ENCODE measurements at regions not wholly inside any gene's neighbourhood (a gene's known extent, or its start where the extent isn't known, plus 50 kb on each side); places are given as distances from the start of the nearest gene placed in this dataset.

DNA sequence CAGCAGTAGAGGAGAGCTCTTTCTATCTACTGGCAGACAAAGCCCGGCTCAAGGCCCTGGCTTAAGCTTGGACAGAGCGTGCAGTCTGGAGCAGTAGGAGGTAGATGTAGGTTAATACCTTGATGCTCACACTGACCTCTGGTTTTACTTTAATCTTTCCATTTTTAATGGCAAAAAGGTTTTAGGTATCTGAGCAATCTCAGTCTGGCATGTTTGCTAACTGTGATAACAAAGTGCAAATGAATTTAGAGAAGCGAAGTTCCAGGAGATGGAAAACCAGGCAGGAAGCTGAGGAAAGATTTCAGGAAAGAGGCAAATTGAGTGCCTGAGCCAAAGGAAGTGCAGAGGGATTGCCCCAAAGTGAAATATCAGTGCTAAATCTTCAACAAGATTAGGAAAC, 356.6 kb downstream of the FOXO1 start:
- DNase-seq (ENCODE audit: low read depth): no peak

DNA sequence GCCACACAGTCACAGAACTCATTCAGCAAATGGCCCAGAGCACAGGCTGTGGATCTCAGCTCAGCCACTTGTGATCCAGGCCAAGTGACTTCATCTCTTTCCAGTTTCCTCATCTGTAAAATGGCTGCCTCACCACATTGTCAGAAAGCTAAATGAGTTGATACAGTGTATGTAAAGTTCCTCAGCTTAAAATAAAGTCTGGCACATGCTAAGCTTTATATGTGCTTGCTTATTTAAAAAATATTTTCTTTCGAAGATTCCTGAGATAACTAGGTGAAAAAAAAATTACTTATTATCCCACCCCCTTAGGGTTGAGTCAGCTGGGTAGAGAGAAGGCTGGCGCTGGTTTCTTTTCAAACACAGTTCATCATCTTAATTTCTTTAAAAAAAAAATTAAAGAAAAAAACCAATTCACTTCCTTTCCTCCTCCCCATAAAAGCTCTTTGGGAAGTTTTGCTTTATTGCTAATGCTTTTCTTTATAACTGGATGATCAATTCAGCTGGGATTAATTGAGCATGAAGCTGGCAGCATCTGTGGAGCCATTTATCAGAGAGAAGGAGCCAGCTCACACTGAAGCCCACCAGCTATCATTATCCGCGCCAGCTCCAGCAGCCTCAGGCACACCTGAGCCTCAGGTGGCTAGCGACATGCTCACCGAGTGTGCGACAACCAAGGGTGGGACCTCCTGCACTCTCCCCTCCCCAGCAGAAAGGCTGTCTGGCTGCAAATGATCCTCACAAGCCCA, 354.9 kb downstream of the FOXO1 start:
- no peak for DNase-seq (ENCODE audit: low read depth)

DNA sequence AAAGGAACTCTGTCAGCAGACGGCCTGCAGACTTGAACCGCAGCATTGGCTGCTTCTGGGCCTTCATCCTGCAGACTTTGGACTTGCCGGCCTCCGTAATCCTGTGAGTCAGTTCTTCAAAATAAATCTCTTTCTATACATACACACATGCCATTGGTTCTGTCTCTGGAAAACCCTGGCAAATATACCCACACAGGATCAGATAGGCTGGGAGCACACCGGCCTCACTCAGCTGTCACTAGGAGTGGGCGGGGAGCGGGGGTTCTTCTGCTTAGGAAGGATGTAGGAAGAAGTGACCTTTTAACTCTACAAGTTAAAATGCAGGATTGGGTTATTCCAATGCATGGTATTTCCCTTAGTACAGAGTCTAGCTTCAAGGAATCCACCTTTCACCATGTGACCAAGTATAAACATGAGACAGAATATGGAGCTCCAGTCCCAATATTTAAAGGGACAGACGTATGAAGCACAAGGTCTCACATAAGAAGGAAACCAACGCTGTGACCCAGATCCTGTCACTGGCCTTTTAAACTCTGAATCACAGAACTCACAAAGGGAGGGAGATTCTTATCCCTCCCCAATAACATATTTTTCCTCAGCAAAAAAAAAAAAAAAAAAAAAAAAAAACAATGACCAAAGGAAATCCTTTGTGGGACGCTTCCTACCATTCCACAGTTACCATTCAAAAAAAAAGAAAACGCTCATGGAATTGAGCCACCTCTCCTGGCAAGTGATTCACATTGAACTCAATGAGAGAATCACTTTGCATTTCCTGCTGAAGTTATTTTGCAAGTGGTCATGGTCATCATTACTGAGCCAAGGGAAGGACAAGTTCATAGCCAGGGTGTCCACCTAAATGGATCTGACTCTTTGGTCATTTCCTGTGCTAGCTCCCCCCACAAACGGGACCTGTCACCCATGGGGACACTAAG, 352.9 kb downstream of the FOXO1 start:
- no peak for DNase-seq (ENCODE audit: low read depth)

DNA sequence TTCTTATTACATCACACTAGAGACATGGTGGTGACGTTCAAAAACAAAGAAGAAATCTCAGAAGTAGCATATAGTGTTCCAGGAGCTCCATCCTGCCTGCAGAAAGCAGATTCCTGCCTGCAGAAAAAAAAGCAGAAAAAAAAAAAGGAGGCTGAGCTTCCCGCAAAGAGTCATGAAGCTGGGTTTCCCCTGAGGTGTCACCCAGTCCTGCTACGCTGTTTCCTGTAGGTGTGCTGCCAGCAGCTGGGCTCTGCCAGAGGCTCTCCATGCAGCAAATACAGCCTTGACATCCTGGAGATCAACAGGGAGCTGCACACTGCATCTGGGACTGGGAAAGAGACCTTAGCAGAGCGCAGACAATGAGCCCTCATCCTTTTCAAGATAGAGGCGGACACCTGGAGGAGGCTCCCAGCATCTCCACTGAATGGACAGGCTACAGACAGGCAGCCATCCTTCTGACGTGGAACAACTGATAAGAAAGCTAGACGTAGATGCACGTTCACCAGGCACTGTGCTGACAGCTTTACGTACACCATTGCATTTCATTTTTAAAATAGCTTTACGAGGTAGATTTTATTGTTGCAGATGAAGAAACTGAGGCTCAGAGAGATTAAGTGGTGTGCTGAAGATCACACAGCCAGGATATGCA, 350.9 kb downstream of the FOXO1 start:
- DNase-seq (ENCODE audit: low read depth): no peak

DNA sequence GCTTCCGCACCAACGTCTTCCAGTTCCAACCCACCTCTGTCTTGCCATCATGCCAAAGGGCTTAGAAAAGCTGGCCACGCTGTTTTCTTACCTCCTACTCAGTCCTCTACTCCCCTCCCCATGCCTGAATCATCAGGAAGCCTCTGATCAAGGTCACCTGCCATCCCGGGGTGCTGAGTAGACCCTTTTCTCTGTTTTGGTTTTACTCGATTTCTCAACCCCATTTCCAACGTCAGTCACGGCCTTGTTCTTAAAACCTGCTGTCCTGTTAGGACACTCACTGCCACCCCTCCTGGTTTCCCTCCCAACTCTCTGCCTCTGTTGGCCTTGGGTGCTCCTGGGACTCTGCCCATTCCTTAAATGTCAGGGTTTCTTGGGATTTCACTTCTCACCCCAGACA, 350.1 kb downstream of the FOXO1 start:
- DNase-seq (ENCODE audit: low read depth): no peak

DNA sequence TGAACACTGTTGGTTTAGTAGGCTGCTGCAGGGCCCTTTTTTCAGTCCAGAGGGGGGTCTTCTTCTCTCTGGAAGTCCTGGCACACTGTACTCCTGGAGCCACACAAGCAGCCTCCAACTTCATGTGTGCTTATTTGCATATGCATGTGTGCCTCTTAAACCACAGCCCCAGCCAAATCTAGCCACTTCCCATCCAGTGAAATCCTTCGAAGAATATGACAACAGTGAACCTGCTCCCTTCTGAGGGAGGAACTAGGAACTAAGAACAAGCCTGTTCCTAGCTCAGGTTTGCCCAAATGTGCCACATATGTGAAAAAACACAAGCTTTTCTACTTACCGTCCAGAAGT, 348.5 kb downstream of the FOXO1 start:
- no peak for DNase-seq (ENCODE audit: low read depth)

DNA sequence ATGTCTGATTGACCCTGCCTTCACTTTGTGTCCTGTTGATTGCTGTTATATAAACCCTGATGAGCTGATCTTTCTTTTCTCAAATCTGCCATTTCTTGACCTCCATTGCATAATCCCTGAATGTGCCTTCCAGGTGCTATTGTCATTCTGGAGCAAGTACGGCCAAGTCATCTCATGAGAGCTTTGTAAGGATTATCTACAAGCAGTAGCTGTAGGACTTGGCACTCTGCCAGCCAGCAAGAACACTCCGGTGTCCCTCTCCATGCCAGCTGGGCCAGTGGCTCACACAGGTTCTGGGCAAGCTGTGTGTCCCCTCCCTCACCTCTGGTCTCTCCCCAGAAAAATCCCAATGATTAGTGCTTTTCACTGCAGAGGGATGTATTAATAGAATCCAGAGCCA, 348.1 kb downstream of the FOXO1 start:
- DNase-seq (ENCODE audit: low read depth): no peak

DNA sequence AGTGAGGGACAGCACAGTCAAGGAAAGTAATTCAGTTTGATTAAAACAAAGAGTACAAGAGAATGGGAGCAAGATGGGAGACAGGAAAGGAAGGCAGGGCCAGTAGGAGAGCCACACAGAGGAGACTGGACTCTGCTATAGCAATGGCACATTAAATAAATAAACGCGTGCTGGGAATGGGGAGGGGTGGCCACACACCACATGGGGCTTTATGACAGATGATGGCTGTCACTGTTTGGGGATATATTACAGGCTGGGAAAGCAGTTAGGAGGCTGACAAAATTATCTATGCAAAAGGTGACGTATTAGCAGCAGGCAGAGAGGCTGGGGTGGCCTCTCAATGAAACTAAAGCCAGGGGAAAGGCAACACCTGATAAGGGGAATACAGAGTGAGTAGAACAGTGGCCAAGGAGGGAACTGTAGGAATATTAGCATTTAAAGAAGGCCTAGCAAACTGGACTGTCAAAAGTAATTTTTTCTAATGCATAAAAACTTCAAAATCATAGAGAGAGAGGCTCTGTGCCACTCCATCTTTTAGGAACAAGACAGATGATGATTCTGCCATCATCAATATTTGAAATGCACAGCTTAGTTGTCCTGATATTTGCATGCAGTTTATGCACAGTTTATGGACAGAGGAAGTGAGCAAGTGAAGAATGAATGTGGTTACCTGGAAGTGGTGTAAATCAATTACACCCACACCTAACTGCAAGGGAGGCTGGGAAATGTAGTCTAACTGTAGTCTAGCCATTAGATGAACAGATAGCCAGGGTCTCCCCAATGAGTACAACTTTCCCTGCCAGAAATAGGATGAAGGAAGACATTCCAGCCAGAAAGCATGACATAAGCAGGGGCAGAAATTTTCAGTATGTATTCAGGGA, 346.5 kb downstream of the FOXO1 start:
- no peak for DNase-seq (ENCODE audit: low read depth)

DNA sequence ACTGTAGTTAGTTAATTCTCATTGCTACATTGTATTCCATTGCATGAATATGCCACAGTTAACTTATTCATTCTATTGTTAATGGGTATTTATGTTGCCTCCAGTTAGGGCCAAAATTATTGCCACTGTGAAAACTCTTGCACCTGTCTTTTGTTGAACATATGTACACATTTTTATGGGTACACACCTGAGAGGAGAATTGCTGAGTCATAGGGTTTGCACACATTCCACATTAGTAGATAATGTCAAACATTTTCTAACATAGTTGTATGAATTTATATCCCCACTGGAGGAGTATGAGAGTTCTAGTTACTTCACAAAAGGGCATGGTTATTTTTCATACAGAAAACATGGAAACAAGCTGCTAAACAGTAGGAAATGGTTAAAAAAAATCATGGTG, 338.4 kb downstream of the FOXO1 start:
- no peak for DNase-seq (ENCODE audit: low read depth)

DNA sequence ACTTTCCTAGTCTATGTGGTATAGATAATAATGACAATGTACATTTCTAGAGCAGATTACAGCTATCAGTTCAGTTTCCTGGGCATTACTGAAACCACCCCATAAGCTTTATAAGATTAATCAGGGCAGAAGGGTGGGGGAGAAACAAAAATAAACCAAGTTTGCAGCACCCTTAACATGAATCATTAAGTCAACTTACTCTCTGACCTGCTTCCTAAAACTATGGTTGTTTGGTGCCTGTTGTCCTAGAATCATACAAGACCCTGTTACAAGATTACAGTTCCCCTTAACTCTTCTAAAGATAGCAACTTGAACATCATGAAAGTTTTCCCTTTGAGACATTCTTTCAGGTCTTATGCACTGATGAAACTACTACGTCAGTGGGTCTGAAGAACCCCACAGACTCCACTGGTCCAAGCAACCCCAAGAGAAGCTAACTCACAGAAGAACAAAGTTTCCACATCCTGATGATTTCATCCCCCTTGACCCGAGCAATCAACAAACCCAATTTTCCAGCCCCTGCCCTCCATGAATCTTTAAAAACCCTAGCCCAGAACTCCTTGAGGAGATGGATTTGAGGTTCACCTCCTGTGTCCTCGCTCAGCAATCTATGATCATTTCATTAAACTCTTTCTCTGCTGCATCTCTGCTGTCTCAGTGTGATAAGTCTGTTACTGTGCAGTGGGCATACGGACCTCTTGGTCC, 336.5 kb downstream of the FOXO1 start:
- DNase-seq (ENCODE audit: low read depth): no peak

DNA sequence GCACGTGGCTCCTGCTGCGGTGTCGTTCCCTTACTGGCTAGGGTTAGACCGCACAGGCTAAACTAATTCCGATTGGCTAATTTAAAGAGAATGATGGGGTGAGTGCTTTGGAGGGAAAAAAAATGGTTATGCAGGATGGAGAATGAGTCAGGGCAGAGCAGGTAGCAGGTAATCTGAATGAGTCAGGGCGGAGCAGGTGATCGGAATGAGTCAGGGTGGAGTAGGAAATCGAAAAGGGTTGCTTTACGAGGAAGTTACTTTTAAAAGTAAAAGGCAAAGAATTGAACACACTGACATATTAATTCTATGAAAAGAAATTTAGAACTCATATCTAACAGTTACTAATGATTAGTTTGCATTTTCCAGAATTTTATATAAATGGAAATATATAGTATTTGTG, 335.5 kb downstream of the FOXO1 start:
- DNase-seq (ENCODE audit: low read depth): no peak

DNA sequence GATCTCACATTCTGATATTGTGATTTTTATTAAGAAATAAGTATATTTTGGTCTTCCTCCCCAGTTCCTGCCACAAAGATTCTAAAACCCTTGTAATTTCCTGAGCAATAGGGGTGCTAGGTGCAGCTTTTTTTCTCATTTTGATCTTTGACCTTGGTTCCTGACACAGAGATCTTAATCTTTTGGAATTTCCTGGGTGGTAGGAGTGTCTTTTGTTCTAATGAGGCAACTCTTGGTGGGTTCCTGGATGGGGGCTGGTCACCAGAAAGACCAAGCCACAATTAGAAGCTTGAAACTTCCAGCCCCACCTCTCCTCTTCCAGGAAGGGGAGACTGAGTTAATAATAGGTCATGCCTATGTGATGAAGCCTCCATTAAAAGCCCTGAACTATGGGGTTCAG, 334.6 kb downstream of the FOXO1 start:
- DNase-seq (ENCODE audit: low read depth): no peak

DNA sequence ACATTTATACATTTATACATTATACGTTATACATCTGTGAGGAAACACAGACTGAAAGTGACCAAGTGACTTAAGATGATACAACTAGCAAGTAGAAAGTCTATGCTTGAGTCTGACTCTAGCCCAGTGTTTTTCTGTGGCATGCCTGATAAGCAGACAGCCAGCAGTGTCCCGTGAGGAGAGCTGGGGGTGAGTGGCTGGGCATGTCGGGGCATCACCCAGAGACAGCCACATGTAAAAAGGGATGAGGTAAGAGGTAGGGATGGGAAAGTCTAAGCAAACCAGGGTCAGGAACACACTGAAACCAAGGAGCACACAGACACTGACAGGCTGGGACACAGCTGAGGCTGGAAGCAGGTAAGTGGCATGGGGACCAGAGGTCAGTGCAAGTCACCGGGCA, 333.2 kb downstream of the FOXO1 start:
- no peak for DNase-seq (ENCODE audit: low read depth)

DNA sequence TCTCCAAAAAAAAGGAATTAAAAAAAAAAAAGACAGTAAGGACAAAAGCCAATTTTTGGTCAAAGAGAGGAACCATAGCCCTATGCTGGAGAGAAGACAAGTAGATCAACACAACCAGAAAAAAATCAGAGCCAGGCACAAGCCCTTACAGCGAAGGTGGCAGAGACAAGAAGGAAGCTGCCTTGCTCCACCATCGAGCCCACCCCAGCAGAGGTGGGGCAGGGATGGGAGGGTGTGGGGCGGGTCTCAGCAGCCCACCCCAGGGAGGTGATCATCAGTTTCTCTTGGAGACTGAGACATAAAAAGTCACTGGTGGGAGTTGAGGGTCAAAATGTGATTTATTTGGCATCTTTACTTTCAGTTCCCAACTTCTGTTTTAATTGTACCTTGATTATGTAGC, 332.4 kb downstream of the FOXO1 start:
- DNase-seq (ENCODE audit: low read depth): no peak

DNA sequence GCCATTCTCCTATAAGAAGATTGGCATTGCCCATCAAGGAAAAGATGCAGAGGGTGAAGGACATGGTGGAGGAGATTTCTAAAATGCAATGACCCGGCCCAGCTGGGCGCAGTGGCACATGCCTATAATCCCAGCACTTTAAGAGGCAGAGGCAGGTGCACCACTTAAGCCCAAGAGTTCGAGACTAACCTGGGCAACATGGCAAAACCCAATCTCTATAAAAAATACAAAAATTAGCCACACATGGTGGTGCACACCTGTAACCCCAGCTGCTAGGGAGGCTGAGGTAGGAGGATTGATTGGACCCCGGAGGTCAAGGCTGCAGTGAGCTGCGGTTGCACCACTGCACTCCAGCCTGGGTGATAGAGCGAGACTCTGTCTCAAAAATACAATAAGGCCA, 331.8 kb downstream of the FOXO1 start:
- no peak for DNase-seq (ENCODE audit: low read depth)

DNA sequence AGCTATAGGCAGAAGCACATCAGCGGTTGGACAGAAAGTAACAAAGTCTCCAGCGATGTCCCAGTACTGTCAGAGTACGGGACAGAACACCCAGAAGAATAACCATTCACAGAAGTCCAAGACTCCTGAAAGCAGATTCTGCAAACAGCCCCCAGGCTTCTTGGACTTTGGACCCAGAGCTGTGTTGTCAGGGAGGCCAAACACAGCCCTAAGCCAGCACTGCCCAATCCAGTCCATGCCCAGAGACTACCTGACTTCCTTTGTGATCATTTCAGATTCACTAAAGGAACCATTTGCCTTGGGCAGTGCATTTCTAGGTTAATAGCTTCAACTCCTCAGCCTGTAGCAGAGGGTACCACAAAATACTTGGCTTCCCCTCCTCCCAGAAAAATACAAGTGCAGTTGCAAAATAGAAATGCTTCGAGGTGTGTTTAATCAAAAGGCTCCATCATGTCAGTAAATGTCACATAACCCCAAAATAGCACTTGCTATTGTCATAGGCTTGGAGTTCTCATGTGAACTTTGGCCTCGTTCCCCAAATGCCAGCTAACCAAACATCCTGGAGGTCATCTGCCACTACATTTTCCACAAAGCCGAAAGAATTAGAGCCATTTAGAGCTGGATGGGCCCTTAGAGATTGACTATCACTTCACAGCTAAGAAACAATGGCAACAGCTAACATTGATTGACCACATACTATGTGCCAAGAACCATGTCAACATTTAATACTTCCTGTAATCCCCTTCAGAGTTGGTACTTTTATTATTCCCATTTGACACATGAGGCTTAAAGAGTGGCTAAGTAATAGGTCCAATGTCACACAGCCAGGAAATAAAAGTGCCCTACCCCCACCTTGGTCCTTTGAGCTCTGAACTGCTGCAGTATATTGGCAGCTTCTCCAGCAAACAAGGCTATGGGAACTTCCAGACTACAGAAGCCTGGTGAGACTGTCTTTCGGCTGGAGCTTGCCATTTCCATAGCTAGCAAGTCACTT, 329.9 kb downstream of the FOXO1 start:
- no peak for DNase-seq (ENCODE audit: low read depth)

DNA sequence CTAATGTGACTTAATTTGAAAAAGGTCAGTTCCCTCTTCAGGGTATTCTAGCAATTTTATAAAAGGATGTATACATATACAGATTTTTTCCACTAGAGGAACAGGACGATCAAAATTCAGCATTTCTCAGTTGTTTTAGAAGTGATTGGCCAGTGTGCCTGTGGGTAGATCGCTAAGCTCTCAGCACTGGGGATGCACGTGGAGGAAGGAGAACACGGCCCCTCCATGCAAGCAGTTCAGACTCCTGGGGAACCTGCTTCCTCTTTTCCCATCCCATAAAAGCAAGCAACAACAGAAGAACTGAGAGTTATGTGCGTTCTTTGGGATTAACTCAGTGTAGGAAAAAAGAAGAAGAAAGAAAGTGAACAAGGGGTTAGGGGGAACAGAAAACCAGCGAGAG, 328.8 kb downstream of the FOXO1 start:
- no peak for DNase-seq (ENCODE audit: low read depth)

DNA sequence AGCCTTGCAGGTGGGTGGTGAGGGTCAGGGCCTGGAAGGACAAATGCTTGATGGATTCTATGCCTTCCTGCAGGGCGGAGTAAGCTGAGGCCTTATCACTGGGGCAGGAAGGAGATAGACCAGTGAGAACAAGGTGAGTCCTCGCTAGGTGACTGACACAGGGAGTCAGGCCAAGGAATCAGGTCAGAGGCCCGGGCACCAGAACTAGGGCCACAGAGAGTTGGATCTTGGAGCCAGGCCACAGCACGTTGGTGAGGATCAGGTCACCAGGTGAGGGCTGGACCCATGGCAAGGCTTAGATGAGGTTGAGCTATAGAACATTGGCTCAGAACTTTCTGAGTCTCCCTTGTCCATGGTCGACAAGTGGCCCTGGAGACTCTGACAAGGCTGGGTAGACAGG, 328.2 kb downstream of the FOXO1 start:
- DNase-seq (ENCODE audit: low read depth): no peak

DNA sequence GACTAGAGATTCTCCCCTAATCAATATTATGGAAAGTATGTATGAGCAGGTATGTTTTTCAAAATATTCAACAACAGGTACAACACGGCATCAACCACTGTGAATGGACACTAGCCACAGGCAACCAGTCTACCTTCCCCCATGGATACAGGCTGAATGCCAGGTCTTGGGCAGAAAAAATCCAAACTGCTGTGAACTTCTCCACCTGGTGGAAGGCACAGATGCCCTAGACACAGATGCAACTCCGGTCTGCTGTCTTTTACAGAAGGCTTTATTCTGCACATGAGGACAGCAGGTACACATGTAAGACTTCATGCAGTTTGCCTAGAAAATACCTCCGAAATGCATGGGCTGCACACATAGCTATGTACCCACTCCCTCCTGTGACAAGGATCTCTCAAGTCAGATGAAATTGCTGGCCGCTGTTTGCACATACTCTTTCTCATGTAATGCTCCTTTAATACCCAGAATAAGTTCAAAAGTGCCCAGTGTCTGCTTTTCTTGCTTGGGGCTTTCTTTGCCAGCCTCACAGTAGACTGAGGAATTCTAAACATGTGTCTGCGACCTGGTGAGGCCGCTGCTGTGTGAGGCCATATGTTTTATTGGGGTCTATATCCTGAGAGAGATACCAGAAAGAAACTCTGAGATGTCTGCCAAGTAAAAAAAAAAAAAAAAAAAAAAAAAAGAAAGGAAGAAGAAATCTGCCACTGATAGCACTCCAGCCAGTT, 325.9 kb downstream of the FOXO1 start:
- no peak for DNase-seq (ENCODE audit: low read depth)

DNA sequence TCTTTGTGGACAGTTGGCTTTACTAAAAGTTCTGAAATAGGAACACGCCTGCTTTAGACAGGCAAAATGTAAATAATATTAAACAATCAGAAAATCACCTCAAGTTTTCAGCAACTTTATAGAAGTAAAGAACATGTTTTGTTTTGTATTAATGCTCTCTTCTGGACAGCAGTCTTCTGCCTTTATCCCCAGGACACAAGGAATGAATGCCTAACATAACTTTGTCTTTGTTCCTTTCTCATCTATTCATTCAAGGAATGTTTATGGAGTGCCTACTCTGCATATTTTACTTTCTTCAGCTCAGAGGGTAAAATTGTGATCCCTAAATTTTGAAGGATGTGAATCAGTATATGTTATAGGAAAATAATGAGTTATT, 325.4 kb downstream of the FOXO1 start:
- no peak for DNase-seq (ENCODE audit: low read depth)
